AG04449 (cell line): ENCODE measurements at regions not wholly inside any gene's neighbourhood (a gene's known extent, or its start where the extent isn't known, plus 50 kb on each side); places are given as distances from the start of the nearest gene placed in this dataset.

Experiments used
- CTCF ChIA-PET: fragments of 350-600 bp; formaldehyde crosslinking; extraction: SDS; loops from one replicate; lab custom pipeline; 2021; ENCODE audit warnings: antibody characterized with exemption; lab: Yijun Ruan, JAX
- POLR2A ChIA-PET: fragments of 400-600, 350-600 bp; formaldehyde crosslinking; extraction: SDS; loops from one replicate; lab custom pipeline; 2020; ENCODE audit warnings: antibody characterized with exemption, inconsistent platforms; lab: Yijun Ruan, JAX
- DNase-seq: peaks from one replicate; pipeline ENCODE4 v3.0.0-alpha.2; 2010; ENCODE audit warnings: low read depth, low spot score
- H3K4me3 ChIP-seq: 2 replicates; pipeline ENCODE4 v1.5.1; 2011; ENCODE audit warnings: low read depth, mild to moderate bottlenecking, control low read depth, low read length
- CTCF ChIP-seq: IDR thresholded peaks from one replicate; pipeline ENCODE4 v1.5.1; 2011; ENCODE audit warnings: mild to moderate bottlenecking, moderate library complexity, low read length, control low read depth, inconsistent platforms; ENCODE audit not compliant: insufficient read depth; ENCODE audit errors: missing control alignments

GRCh38 chr13:53189162-53189561 is 160.5 kb downstream of the OLFM4 start:
- CTCF ChIA-PET: no interaction called here
- POLR2A ChIA-PET: no interaction called here

GRCh38 chr13:53191091-53191490 is 162.5 kb downstream of the OLFM4 start:
- TF ChIP-seq CTCF: no peak
- ChIA-PET CTCF (no interaction called here), POLR2A (no interaction called here)
- no peak for DNase-seq
- H3K4me3 ChIP-seq: no peak overlapping the region

More at GRCh38 chr13:53189162-53189561, 160.5 kb downstream of the OLFM4 start:
- no peak overlapping the region for H3K4me3 ChIP-seq
- no peak for TF ChIP-seq CTCF
- DNase-seq: no peak

- no peak for TF ChIP-seq CTCF
- ChIA-PET CTCF (no interaction called here), POLR2A (no interaction called here)
- no peak overlapping the region for H3K4me3 ChIP-seq
- DNase-seq: no peak
These were observed 168.8 kb downstream of the OLFM4 start for GRCh38 chr13:53197424-53197823.

- H3K4me3 ChIP-seq: no peak overlapping the region
- DNase-seq: no peak
- no peak for TF ChIP-seq CTCF
- CTCF ChIA-PET: no interaction called here
- POLR2A ChIA-PET: no interaction called here
These were observed 169.4 kb downstream of the OLFM4 start for GRCh38 chr13:53198017-53198416.

GRCh38 chr13:53198736-53199135 is 170.1 kb downstream of the OLFM4 start:
- TF ChIP-seq CTCF: no peak
- ChIA-PET CTCF (no interaction called here), POLR2A (no interaction called here)
- DNase-seq: no peak
- no peak overlapping the region for H3K4me3 ChIP-seq

- ChIA-PET POLR2A (no interaction called here), CTCF (no interaction called here)
- H3K4me3 ChIP-seq: no peak overlapping the region
- no peak for TF ChIP-seq CTCF
- no peak for DNase-seq
These were observed 171.5 kb downstream of the OLFM4 start for GRCh38 chr13:53200075-53200474.
